ENCODE measurements at regions not wholly inside any gene's neighbourhood (a gene's known extent, or its start where the extent isn't known, plus 50 kb on each side); places are given as distances from the start of the nearest gene placed in this dataset.
"Not testable (repeated sequence)": the region's sequence is repeated elsewhere in the genome, so short reads cannot be mapped to it uniquely, and the experiment has no call there.

DNA sequence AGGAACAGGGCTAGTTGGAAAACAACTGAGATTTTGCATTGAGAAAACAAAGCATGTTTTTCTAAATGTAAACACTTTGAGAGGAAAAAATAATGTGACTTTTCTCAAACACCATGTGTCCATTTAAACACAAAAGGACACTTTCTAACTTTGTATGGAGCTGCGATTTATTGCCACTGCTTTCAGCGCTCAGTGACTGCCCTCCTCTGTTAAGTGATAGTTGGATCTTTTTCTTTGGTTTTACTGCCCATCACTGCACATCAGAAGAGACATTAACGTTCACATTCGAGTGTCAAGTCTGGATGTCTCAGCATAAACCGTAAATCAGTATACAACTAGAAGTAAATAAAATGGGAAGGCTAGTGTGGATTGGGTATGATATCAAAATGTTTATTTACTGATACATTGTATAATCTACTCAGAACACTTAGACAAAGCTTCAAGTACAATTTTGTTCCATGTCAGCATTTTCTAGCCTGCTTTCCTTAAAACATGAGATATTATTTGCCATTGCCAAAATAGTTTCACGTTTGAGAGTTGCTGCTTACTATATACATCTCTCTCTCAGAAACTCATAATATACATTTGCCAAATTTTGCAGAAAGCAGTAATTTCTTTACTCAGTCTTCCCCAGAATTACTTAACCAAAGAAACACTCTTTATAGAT, 237.6 kb downstream of the IKZF2 start:
- peak; percentile 36 for DNase-seq (ENCODE audit: low spot score)

DNA sequence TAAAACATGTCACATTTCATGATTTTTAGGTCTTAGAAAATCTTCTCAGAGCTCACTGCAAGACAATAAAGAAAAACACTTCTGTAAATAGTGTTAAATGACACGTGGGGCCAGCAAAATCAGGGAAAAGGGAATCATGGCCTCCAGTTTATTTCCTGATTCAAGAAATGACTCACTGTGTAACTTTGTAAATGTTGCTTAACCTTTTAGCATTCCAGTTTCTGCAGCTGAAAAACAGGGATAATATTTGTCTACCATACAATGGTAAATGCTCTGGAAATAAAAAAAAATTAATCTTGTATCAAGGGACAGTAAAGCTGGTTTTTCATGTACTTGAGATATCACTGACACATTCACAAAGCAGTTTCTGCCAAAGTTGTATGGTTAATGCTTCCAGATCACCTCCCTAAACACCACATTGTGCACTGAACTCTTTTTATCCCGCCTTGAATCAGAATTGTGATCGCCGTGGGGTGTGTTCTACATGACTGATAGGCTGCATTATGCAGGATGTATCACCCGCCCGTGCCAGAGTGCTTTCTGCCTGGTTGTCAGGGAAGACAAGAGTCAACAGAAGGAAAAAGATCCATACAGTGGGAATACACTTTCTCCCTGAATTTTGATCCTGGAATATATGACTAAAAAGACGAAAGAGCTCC, 238.8 kb downstream of the IKZF2 start:
- DNase-seq (ENCODE audit: low spot score), result peak; percentile 90

DNA sequence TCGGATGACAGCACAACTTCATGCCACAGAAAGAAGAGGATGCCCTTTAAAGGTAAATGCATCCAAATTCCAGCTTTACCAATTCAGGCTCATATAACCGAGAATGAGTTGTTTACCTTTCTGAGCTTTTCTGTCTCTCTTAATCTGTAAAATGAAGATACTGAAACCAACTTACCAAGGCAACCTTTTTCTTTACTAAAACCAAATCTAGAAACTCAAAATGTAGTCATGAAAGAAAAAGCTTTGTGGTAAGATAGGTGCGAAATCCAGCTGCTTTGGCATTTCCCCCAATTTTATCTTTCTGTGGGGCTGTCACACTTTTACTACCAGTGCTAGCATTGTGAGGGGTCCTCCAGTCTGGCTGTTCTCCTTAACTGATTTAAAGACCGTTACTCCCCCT, 240.4 kb downstream of the IKZF2 start:
- DNase-seq (ENCODE audit: low spot score), result no peak

DNA sequence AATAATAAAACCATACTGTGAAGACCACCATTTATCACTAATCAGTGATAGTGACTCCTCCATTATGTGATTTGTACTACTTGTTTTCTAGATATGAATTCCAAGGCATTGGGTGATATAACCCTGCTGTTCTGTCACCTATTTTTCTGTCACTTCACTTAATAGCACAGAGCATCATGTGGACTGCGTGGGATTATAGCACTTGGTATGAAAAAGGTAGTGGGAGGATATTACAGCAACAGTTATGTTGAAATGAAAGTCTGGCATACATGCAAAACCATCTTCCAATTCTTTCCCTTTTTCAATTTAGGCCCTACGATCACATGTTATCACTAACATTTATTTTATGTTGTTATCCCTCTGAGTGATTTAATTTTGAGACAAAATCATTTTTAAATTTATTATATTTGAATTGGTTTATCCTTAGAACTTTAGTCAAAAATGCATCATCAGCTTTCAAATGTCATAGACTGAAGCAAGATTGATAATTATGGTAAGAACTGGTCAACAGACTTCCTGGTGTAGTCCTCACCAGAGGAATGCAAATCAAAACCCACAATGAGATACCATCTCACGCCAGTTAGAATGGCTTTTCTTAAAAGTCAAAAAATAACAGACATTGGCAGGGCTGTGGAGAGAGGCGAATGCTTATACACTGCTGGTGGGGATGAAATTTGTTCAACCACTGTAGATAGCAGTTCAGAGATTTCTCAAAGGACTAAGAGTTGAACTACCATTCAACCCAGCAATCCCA, 242.6 kb downstream of the IKZF2 start:
- DNase-seq (ENCODE audit: low spot score), result no peak

DNA sequence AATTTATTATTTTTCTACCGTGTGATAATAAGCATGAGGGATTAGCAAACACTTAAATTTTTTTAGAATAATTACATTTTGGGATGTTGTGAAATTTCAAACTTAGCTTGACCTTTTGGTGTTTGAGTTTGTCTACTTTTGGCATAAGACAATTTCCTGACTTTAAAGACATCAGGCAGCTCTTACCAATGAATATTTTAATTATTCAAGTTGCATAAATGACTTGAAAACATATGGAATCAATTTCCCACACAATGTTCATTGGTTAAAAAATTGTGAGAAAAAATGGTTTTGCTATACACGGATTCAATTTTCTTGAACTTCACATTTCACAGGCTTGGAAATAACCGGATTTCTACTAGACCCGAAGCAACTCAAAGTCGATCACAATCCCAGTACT, 243.4 kb downstream of the IKZF2 start:
- DNase-seq (ENCODE audit: low spot score), result no peak

DNA sequence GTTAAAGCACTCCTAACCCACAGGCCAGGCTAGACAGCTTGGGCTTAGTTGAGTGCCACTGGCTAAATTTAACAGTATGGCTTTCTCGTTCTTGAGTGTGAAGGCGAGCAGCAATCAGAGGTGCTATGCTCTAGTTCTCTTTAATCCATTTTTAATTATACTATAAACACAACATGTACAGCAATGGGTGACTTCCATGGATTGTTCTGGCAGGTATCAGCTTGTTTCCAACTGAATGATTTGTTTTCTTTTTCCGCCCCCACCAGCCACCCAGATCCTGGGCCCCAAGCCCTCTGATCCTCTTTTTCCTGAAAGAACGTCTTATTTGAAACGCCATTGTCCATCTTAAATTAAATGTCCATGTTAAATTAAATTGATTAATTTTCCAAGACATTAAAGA, 244.8 kb downstream of the IKZF2 start:
- DNase-seq (ENCODE audit: low spot score), result no peak

DNA sequence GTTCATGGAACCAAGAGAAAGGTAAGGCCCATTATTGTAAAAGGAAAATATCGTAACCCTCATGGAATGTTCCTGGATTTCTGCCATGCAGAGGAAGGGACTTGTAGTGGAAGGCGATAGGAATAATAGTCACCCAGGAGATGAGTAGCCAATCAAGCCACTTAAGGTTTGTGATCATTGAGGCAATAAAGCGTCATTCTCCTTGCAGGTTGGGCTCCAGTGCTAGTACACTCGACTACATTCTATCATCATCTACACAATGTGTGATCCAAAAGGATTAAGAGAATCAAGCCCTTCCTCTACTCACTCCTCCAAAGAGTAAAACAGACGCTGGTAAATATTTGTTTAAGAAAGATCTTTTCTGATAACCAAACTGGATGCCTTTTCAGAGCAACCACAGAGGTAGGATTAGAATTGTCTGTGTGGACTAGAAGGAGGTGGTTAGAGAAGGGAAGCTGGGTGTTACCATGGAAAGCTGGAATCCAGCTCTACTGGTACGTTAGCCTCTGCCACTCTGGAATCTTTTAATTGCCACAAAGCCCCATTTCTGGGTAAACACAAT, 245.7 kb downstream of the IKZF2 start:
- DNase-seq (ENCODE audit: low spot score), result peak; percentile 96

DNA sequence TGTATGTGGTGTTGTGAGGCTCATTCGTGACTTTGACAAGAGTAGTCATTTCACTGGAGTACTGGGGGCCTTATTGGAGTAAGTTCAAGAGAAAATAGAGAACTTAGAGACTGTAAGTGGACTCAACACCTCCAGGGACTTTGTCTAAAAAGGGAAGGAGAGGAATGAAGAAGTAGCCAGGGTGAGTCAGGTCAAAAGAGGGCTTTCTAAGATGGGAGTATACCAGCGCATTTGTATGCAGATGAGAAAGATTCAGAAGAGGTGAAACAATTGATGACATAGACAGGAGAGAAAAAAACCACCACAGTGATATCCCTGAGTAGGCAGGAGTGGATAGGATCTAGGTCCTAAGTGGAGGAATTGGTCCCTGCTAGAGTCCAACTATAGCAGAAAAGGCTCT, 246.8 kb downstream of the IKZF2 start:
- no peak for DNase-seq (ENCODE audit: low spot score)

DNA sequence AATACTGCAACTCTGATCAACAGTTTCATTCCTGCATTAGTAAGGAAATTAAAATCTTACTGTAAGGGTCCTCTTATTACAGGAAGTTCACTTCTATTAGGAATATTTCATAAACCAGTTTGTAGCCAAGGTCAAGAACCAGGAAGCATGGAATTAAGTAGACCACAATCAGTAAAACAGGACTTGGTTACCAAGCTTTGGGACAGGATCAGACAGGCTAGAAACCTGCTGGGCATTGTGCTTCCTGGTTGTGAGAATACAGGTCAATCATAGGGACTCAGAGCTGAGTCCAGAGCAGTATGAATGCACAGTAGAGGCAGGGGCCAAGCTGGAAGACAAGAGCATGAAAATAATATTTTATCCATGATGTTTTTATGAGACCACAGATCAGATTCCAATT, 248.0 kb downstream of the IKZF2 start:
- peak; percentile 68 for DNase-seq (ENCODE audit: low spot score)

DNA sequence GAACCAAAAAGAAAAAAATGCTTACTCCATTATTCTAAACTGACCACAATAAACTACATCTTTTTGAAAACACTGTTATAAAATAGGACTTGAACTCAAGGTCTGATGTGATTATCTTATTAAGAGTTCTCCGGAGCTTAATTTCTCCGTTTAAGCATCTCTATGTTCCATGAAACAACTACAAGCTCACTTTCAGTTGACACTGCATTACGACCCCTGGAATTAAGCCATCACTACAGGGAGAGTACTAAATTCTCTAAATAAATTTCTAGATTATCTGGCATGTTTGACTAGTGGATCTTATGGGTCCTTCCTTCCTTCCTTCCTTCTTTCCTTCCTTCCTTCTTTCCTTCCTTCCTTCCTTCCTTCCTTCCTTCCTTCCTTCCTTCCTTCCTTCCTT, 249.0 kb downstream of the IKZF2 start:
- DNase-seq (ENCODE audit: low spot score), result no peak

DNA sequence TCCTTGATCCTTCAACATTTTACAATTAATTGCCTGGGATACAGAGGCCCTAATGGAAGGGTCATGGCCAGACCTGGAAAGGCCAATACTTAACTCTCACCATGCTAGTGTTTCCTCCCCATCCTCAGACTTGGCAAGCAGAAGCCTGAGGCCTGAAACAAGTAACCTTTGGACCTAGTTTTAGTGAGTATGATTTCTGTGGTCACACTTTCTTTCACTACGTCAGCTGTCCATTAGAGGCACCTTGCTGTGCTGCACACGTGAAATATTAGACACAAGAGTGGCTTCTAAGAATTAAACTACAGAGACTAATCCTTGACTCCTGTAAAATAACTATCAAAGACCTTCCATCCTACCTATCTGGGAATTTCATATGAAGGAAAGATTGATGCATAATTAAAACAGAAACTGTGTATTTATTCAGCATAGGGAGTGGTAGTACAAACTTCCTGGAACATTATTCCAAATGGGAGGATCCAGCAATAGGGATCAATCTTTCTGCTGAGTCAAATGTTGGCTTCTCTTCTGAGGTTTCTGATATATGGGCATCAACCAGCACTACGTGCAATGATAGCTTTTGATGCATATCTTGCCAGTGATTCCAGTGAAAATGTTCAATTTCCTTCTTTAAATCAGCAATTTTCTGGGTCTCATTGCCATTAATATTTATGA, 249.7 kb downstream of the IKZF2 start:
- peak; percentile 77 for DNase-seq (ENCODE audit: low spot score)

DNA sequence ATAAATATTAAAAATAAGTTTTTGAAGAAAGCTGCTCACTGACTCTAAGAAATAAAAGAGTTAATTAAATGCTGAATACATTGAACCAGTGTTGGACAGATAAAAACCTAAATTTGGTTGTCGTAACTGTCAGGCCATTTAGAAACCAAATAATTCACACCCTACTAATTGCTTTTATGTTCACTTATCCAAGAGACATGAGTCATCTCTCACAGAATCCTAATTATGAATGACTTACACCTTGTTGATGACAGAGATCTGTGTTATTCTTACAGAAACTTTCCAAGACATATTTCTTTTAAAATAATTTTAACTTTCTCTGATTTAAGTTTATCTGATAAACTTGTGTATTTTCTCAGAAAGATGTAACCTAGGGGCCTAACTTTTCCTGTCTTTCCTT, 250.7 kb downstream of the IKZF2 start:
- no peak for DNase-seq (ENCODE audit: low spot score)

DNA sequence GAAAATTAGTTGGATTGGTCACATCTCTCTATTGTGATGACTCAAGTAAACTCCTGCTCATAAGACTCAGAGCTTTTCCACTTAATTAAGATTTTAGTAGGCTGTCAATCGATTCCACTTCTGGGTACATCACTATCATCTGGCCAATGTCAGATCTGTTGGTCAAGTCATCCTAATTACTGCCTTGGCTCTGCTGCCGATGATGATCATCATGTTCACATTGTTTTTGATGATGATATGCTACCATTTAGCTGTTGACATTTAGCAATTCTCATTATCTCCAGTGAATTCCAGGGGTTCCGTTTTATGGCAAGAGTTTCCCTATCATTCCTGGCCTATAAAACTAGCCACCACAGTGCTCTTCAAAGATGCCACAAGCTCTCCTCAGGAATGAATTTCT, 253.4 kb downstream of the IKZF2 start:
- no peak for DNase-seq (ENCODE audit: low spot score)

DNA sequence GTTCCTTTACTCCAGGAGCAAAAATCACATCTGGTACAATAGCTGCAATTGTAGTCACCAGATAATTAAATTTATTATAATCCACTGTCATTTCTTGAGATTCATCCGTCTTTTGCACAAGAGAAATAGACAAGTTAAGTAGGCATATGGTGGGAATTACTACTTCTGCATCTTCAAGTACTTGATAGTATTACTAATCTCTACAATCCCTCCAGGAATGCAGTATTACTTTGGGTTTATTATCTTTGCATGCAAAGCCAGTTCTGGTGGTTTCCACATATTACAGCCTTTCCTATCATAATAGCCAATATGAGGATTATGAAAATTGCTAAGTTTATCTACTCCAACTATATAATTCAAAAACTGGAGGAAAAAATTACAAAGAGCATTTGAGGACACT, 254.1 kb downstream of the IKZF2 start:
- DNase-seq (ENCODE audit: low spot score), result no peak

DNA sequence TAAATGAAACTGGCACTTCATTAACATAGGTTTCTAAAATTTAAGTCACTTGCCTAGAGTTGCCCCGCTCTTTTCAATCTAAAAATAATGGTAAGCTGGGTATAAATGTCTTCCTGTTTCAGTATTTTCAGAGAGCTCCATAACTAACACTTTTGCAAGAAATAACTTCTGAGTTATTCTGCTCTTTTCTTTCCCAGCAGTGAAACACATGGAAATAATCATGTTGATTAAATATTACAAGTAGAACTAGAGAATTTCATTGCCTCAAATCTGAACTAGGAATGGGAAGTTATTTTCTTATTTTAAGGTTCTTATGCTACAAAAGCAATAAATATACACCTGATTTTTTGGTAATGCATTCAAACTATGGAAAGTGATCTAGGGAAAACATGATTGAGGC, 257.4 kb downstream of the IKZF2 start:
- no peak for DNase-seq (ENCODE audit: low spot score)

DNA sequence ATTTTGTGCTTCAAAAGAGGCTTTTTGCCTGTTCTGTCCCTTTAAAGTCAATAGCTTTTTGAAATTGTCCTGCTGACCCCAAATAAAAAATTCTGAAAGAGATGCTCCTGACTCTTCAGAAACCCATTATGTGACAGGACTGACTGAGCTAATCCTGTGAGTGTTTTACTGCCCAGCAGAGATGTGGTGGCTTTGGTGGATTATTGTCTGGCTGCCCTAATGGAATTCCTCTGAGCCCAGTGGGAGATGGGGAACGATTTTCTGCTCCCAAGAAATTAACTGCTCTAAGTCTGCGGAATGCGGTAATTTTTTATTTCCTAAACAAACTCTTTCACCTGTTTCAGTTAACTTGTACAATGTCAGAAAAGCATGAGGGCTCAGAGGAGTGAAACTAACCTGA, 258.2 kb downstream of the IKZF2 start:
- no peak for DNase-seq (ENCODE audit: low spot score)

DNA sequence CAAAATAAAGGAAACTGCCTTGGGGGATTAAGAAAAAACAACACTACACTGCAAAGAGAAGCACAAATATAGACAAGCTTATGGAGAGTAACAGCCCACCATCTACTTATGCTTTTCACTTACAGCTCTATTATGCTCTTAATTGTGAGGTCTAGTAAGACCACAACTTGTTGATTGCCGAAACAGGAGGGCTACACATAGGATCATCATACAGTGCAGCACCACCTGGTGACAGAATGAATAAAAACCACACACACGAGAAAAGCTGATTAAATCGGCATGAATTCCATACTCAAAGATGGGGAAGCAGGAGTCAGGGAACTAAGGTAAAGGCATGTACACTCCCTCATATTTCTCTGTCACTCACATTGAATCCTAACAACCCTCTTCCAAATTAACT, 259.2 kb downstream of the IKZF2 start:
- DNase-seq (ENCODE audit: low spot score), result peak; percentile 65

DNA sequence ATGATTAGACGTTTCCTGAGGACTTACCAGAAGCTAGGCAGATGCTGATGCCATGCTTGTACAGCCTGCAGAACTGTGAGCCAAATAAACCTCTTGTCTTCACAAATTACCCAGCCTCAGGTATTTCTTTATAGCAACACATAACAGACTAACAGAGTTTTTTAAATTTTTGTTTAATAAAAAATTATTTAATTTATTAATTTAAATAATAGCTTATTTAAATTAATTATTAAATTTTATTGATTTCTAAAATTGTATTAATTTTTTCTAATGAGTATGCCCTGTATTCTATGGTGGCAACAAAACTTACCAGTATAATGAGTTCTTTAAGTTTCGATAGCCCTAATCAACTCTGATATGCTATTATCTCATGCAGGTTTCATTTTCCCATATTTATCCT, 259.8 kb downstream of the IKZF2 start:
- no peak for DNase-seq (ENCODE audit: low spot score)

DNA sequence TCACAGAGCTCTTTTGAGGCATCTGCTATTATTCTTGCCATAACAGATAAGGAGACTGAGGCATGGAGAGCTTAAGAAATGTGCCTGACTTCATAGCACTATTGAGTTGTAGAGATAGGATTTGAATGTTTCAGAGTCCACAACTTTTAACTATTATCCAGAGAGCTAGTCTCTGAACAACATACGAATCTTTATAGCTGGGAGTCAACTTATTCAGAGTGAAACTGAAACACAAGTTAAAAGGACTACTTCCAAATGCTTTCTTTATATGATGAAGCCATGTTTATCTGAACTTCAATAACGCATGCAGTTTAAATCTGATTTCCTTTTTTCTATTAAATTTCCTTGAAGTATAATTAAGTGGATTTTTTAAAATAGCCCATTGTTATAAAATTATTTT, 268.8 kb downstream of the IKZF2 start:
- DNase-seq (ENCODE audit: low spot score), result no peak

DNA sequence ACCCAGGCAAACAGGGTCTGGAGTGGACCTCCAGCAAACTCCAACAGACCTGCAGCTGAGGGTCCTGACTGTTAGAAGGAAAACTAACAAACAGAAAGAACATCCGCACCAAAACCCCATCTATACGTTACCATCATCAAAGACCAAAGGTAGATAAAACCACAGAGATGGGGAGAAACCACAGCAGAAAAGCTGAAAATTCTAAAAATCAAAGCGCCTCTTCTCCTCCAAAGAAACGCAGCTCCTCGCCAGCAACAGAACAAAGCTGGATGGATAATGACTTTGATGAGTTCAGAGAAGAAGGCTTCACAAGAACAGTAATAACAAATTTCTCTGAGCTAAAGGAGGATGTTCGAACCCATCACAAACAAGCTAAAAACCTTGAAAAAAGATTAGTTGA, 274.9 kb downstream of the IKZF2 start:
- not testable (repeated sequence) for DNase-seq (ENCODE audit: low spot score)

DNA sequence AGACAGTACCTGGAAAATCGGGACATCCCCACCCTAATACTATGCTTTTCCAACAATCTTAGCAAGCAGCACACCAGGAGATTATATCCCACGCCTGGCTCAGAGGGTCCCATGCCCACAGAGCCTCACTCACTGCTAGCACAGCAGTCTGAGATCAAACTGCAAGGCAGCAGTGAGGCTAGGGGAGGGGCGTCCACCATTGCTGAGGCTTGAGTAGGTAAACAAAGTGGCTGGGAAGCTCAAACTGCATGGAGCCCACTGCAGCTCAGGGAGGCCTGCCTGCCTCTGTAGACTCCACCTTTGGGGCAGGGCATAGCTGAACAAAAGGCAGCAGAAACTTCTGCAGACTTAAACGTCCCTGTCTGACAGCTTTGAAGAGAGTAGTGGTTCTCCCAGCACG, 275.5 kb downstream of the IKZF2 start:
- not testable (repeated sequence) for DNase-seq (ENCODE audit: low spot score)

DNA sequence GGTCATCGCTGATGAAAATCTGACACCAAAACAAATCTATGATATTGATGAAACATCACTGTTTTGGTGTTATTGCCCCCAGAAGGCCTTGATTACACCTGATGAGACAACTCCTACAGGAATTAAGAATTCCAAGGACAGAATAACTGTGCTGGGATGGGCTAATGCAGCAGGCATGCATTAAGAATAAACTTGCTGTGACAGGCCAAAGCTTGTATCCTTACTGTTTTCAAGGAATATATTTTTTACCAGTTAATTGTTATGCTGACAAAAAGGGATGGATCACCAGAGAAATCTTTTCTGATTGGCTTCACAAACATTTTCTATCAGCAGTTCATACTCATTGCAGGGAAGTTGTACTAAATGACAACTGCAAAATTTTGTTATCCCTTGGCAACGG, 278.2 kb downstream of the IKZF2 start:
- no peak for DNase-seq (ENCODE audit: low spot score)

All from HT-29 (cell line).